GM12865 (cell line): ENCODE measurements at regions not wholly inside any gene's neighbourhood (a gene's known extent, or its start where the extent isn't known, plus 50 kb on each side); places are given as distances from the start of the nearest gene placed in this dataset.

Experiments
- DNase-seq: peaks from one replicate; pipeline ENCODE4 v3.0.0; 2010; ENCODE audit warnings: low read depth
- H3K4me3 ChIP-seq: 2 replicates; pipeline ENCODE4 v1.5.1; 2011; ENCODE audit warnings: mild to moderate bottlenecking, low read depth, low read length, control low read depth
- CTCF ChIP-seq: IDR thresholded peaks from 2 replicates; pipeline ENCODE4 v1.5.1; 2011; ENCODE audit warnings: low read length, control low read depth, low read depth, inconsistent platforms; ENCODE audit not compliant: insufficient read depth; ENCODE audit errors: missing control alignments

GRCh38 chr13:111413407-111414187 is 93.2 kb downstream of the TEX29 start:
- no peak for DNase-seq
- no peak for TF ChIP-seq CTCF
- no peak overlapping the region for H3K4me3 ChIP-seq

- no peak for DNase-seq
- no peak for TF ChIP-seq CTCF
These were observed 93.9 kb downstream of the TEX29 start for GRCh38 chr13:111414341-111414740.

GRCh38 chr13:111415246-111415645 is 94.8 kb downstream of the TEX29 start:
- no peak for DNase-seq
- no peak for TF ChIP-seq CTCF
- no peak overlapping the region for H3K4me3 ChIP-seq

More at GRCh38 chr13:111414341-111414740, 93.9 kb downstream of the TEX29 start:
- no peak overlapping the region for H3K4me3 ChIP-seq

- no peak for DNase-seq
- H3K4me3 ChIP-seq, result no peak overlapping the region
- TF ChIP-seq CTCF, result no peak
These were observed 95.3 kb downstream of the TEX29 start for GRCh38 chr13:111415765-111416164.

- DNase-seq, result no peak
- no peak for TF ChIP-seq CTCF
- no peak overlapping the region for H3K4me3 ChIP-seq
These were observed 97.7 kb downstream of the TEX29 start for GRCh38 chr13:111418101-111418500.

- H3K4me3 ChIP-seq, result no peak overlapping the region
- no peak for TF ChIP-seq CTCF
- DNase-seq, result no peak
These were observed 99.9 kb downstream of the TEX29 start for GRCh38 chr13:111420113-111420876.
